ENCODE measurements at regions not wholly inside any gene's neighbourhood (a gene's known extent, or its start where the extent isn't known, plus 50 kb on each side); places are given as distances from the start of the nearest gene placed in this dataset.

GRCh38 chr12:74429535-74429934 is 108.1 kb upstream of the ATXN7L3B start:
- TF ChIP-seq, protein P1, sequence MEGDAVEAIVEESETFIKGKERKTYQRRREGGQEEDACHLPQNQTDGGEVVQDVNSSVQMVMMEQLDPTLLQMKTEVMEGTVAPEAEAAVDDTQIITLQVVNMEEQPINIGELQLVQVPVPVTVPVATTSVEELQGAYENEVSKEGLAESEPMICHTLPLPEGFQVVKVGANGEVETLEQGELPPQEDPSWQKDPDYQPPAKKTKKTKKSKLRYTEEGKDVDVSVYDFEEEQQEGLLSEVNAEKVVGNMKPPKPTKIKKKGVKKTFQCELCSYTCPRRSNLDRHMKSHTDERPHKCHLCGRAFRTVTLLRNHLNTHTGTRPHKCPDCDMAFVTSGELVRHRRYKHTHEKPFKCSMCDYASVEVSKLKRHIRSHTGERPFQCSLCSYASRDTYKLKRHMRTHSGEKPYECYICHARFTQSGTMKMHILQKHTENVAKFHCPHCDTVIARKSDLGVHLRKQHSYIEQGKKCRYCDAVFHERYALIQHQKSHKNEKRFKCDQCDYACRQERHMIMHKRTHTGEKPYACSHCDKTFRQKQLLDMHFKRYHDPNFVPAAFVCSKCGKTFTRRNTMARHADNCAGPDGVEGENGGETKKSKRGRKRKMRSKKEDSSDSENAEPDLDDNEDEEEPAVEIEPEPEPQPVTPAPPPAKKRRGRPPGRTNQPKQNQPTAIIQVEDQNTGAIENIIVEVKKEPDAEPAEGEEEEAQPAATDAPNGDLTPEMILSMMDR (IDR thresholded peaks at IDR 0.05; ENCODE audit: unreplicated experiment), result no peak
- DNase-seq (ENCODE audit: unreplicated experiment), result no peak
- Mint-ChIP-seq H3K4me1 (ENCODE audit: insufficient read depth, unreplicated experiment) (no peaks in the 10 kb centered on the region), H3K27ac (ENCODE audit: low read depth, unreplicated experiment) (no peak overlapping the region), H3K9me3 (ENCODE audit: unreplicated experiment) (no peaks in the 10 kb centered on the region), H3K36me3 (ENCODE audit: insufficient read depth, unreplicated experiment) (no peaks in the 10 kb centered on the region), H3K4me3 (ENCODE audit: unreplicated experiment) (no peak overlapping the region), H3K27me3 (ENCODE audit: insufficient read depth, unreplicated experiment) (no peaks in the 10 kb centered on the region)
- BruUV-seq (replicated peaks), result no TSS peak
- ChIA-PET POLR2A (no interaction called here), CTCF (interaction anchor here (0.6 kb wide), 1 partner anchor 74 kb away, joined by 4 read pairs; no protein-coding TSS in a partner anchor)
- intact Hi-C loops (cut with micrococcal nuclease), result no loop called here

- no peak overlapping the region for H3K4me3 Mint-ChIP-seq (ENCODE audit: unreplicated experiment)
- intact Hi-C loops (cut with micrococcal nuclease), result no loop called here
- no peaks in the 10 kb centered on the region for H3K36me3 Mint-ChIP-seq (ENCODE audit: insufficient read depth, unreplicated experiment)
- ChIA-PET POLR2A (interaction anchor here (0.6 kb wide), 1 partner anchor 280 kb away, joined by 4 read pairs; no protein-coding TSS in a partner anchor), CTCF (interaction anchor here (0.9 kb wide), 1 partner anchor 17 kb away, joined by 3 read pairs; no protein-coding TSS in a partner anchor)
- no peaks in the 10 kb centered on the region for H3K27me3 Mint-ChIP-seq (ENCODE audit: insufficient read depth, unreplicated experiment)
- H3K27ac Mint-ChIP-seq (ENCODE audit: low read depth, unreplicated experiment), result no peak overlapping the region
- no peak for DNase-seq (ENCODE audit: unreplicated experiment)
- no TSS peak for BruUV-seq (replicated peaks)
- peaks cover 8% of the 10 kb centered on the region for H3K9me3 Mint-ChIP-seq (ENCODE audit: unreplicated experiment)
- TF ChIP-seq, protein P1 (IDR thresholded peaks at IDR 0.05; ENCODE audit: unreplicated experiment), result no peak
- no peaks in the 10 kb centered on the region for H3K4me1 Mint-ChIP-seq (ENCODE audit: insufficient read depth, unreplicated experiment)
Measured at GRCh38 chr12:74431801-74432200, 105.8 kb upstream of the ATXN7L3B start.

DNA sequence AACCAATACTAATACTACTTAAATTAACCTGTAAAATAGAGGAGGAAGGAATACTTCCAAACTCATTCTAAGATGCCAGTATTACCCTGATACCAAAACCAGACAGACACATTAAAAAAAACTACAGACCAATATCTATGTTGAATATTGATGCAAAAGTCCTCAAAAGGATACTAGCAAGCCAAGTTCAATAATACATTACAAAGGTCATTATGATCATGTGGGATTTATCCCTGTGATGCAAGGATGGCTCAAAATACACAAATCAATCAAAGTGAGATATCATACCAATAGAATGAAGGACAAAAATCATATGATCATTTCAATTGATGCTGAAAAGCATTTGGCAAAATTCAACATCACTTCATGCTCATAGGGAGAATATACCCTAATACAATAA is 97.2 kb upstream of the ATXN7L3B start:
- BruUV-seq (replicated peaks), result no TSS peak
- Mint-ChIP-seq H3K36me3 (ENCODE audit: insufficient read depth, unreplicated experiment) (no peaks in the 10 kb centered on the region), H3K9me3 (ENCODE audit: unreplicated experiment) (peaks cover 3% of the 10 kb centered on the region), H3K4me3 (ENCODE audit: unreplicated experiment) (no peak overlapping the region), H3K27ac (ENCODE audit: low read depth, unreplicated experiment) (no peak overlapping the region), H3K27me3 (ENCODE audit: insufficient read depth, unreplicated experiment) (no peaks in the 10 kb centered on the region), H3K4me1 (ENCODE audit: insufficient read depth, unreplicated experiment) (no peaks in the 10 kb centered on the region)
- ChIA-PET CTCF (no interaction called here), POLR2A (no interaction called here)
- intact Hi-C loops (cut with micrococcal nuclease), result no loop called here
- DNase-seq (ENCODE audit: unreplicated experiment), result no peak
- TF ChIP-seq, protein P1 (IDR thresholded peaks at IDR 0.05; ENCODE audit: unreplicated experiment), result no peak

- POLR2A ChIA-PET, result no interaction called here
- no peak overlapping the region for H3K4me3 Mint-ChIP-seq (ENCODE audit: unreplicated experiment)
- H3K27ac Mint-ChIP-seq (ENCODE audit: low read depth, unreplicated experiment), result no peak overlapping the region
- TF ChIP-seq, protein P1 (IDR thresholded peaks at IDR 0.05; ENCODE audit: unreplicated experiment), result no peak
- no peak for DNase-seq (ENCODE audit: unreplicated experiment)
- BruUV-seq (replicated peaks), result no TSS peak
- CTCF ChIA-PET, result interaction anchor here (0.6 kb wide), 1 partner anchor 602 kb away, joined by 3 read pairs; no protein-coding TSS in a partner anchor
- H3K36me3 Mint-ChIP-seq (ENCODE audit: insufficient read depth, unreplicated experiment), result no peaks in the 10 kb centered on the region
- H3K4me1 Mint-ChIP-seq (ENCODE audit: insufficient read depth, unreplicated experiment), result no peaks in the 10 kb centered on the region
- intact Hi-C loops (cut with micrococcal nuclease), result no loop called here
- no peaks in the 10 kb centered on the region for H3K27me3 Mint-ChIP-seq (ENCODE audit: insufficient read depth, unreplicated experiment)
- H3K9me3 Mint-ChIP-seq (ENCODE audit: unreplicated experiment), result no peaks in the 10 kb centered on the region
Measured at GRCh38 chr12:74441872-74442271, 95.8 kb upstream of the ATXN7L3B start.
